Right cardiac atrium (tissue), 5 donors: ENCODE measurements at regions not wholly inside any gene's neighbourhood (a gene's known extent, or its start where the extent isn't known, plus 50 kb on each side); places are given as distances from the start of the nearest gene placed in this dataset.
A peak's percentile ranks its signal among the peaks of the same experiment; 100 is the strongest.
"Not testable (repeated sequence)": the region's sequence is repeated elsewhere in the genome, so short reads cannot be mapped to it uniquely, and the experiment has no call there.

Source experiments
- ATAC-seq, 2 donors: fragments of 200-7000 bp; cut with Tn5 transposase; one replicate each; pipeline versions ENCODE4 v1.8.0 to v1.9.1; 2020; ENCODE audit warnings: moderate library complexity in 2 of 2, mild to moderate bottlenecking in 1 of 2
- DNase-seq, 3 donors: peaks; one replicate each; pipeline ENCODE4 v3.0.0-alpha.2; 2020
- H3K27ac ChIP-seq: one replicate; pipeline ENCODE4 v1.5.1; 2013; ENCODE audit warnings: mild to moderate bottlenecking, low read length, control low read depth, moderate library complexity
- H3K27me3 ChIP-seq: one replicate; pipeline ENCODE4 v1.6.1; 2013; ENCODE audit not compliant: control insufficient read depth, insufficient read depth
- H3K4me1 ChIP-seq: one replicate; pipeline ENCODE4 v1.6.1; 2013; ENCODE audit warnings: low read length; ENCODE audit not compliant: control insufficient read depth, insufficient read depth
- H3K4me3 ChIP-seq: one replicate; pipeline ENCODE4 v1.5.1; 2013; ENCODE audit warnings: low read length, control low read depth
- H3K9me3 ChIP-seq: one replicate; pipeline ENCODE4 v1.6.1; 2013; ENCODE audit warnings: low read length; ENCODE audit not compliant: control insufficient read depth
- WGBS: extraction: QIAGEN DNeasy Blood & Tissue Kit; methylation state at CpG from one replicate; pipeline ENCODE4 v1.1.7; 2013; 5-methylcytosine and 5-hydroxymethylcytosine counted together
- intact Hi-C, 4 donors: fragments of 100-400 bp; cut with DNase I; formaldehyde crosslinking; loops; one replicate each; pipeline versions ENCODE4 v1.11.0 to v1.14.0; 2022 to 2023
- donor health status: healthy with polysubstance abuse.
- donor health status: DM: no; HTN: yes; CAD: no.
- donor health status: DM: no; HTN: no; CAD: no.
- donor health status: DM: no; HTN: yes; CAD: no; lungs with severe emphysema.
- donor health status: DM: yes; HTN: yes; CAD: no.

DNA sequence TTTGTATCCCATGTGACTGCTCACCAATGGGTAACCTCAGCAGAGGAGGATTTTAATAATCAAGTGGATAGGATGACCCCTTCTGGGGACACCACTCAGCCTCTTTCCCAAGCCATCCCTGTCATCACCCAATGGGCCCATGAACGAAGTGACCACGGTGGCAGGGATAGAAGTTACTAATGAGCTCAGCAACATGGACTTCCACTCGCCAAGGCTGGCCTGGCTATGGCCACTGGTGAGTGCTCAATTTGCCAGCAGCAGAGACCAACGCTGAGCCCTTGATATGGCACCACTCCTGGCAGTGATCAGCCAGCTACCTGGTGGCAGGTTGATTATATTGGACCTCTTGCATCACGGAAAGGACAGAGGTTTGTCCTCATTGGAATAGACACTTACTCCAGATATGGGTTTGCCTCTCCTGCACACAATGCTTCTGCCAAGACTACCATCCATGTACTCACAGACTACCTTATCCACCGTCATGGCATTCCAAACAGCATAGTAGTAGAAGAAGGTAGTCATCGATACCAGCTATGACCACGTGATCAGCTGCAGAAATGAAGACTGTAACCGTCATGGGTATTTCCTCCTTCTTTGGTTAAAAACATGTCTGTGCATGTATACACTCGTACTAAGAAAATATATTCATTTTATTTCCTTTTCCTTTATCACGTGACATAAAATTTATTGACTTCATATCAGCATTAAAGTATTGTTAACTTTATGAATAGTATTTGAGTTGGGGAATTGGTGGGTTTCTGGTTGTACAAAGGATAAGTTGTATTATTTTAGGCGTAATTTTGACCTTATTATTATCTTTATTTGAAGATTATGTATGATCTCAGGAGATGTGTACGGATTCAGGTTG, 562.6 kb downstream of the PTPRU start:
- no peaks in the 10 kb centered on the region for H3K4me1 ChIP-seq
- H3K4me3 ChIP-seq = no peak overlapping the region
- no peak for DNase-seq
- no peak overlapping the region for H3K27ac ChIP-seq
- no peaks in the 10 kb centered on the region for H3K27me3 ChIP-seq
- H3K9me3 ChIP-seq = no peaks in the 10 kb centered on the region
- intact Hi-C loops = loop anchor here (10.0 kb wide), 4 partner anchors 286 to 906 kb away; no protein-coding TSS in a partner anchor
- no peak for ATAC-seq
- WGBS = 89% methylated on average over 13 of the region's 13 CpGs

DNA sequence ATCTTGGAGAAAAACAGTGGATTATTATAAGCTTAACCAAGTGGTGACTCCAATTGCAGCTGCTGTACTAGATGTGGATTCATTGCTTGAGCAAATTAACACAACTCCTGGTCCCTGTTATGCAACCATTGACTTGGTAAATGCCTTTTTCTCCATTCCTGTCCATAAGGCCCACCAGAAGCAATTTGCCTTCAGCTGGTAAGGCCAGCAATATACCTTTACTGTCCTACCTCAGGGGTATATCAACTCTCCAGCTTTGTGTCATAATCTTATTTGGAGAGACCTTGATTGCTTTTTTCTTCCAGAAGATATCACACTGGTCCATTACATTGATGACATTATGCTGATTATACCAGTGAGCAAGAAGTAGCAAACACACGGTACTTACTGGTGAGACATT, 560.8 kb downstream of the PTPRU start:
- not testable (repeated sequence) for DNase-seq, H3K4me3 ChIP-seq, ATAC-seq, H3K9me3 ChIP-seq, H3K4me1 ChIP-seq, H3K27me3 ChIP-seq, H3K27ac ChIP-seq
- WGBS = 100% methylated on average over 1 of the region's 1 CpG
- intact Hi-C loops = loop anchor here (10.0 kb wide), 4 partner anchors 288 to 908 kb away; no protein-coding TSS in a partner anchor

DNA sequence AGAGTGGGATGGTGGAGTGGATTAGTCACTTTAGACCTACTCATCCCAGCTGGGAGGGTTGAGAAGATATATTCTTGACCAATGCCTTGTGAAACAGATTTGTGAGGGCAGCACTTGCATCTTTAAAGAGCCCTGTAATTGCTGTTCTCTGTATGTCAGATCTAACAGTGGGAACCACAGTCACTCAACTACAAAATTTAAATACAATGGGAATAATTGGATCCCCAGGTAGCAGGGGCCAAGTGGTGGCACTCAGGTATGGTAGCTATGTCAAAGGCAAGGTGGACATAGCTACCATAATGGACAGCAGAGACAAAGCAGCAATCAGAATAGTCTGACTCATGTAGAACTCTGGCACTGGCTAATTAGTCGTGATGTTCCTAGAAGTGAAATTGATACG, 559.6 kb downstream of the PTPRU start:
- intact Hi-C loops = loop anchor here (10.0 kb wide), 4 partner anchors 289 to 909 kb away; no protein-coding TSS in a partner anchor
- ATAC-seq, H3K27ac ChIP-seq, H3K4me1 ChIP-seq, H3K4me3 ChIP-seq, H3K9me3 ChIP-seq, DNase-seq, H3K27me3 ChIP-seq: not testable (repeated sequence)
- WGBS = 76% methylated on average over 2 of the region's 2 CpGs

DNA sequence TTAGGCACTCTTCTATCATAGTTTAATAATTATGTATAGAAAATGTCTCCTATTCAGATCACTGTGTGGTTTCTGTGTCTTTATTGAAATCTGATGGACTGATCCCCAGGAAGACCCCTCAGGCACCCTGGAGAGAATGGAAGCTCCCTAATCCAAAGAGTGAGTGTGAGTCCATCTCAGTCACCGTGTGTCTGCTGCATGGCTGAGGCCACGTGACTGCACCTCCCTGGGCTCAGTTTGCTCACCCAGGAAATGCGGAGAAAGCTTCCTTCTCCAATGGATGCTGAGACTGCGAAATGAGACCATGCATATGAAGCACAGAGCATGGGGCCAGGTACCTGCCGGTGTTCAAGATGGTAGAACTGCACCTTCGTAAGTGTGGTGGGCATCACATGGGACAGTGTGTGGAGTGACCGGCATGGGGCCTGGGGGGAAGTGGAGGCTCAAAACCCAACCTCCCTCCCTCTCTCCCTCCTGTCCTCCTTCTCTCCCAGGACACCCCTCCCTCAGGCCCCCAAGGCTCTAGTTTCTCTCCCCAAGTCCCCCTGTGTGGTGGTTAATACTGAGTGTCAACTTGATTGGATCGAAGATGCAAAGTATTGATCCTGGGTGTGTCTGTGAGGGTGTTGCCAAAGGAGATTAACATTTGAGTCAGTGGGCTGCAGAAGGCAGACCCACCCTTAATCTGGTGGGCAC, 557.5 kb downstream of the PTPRU start:
- H3K9me3 ChIP-seq = no peaks in the 10 kb centered on the region
- no peak overlapping the region for H3K27ac ChIP-seq
- no peak for ATAC-seq
- WGBS = 76% methylated on average over 8 of the region's 8 CpGs
- intact Hi-C loops = loop anchor here (5.0 to 10.0 kb wide), 6 partner anchors 291 to 911 kb away; no protein-coding TSS in a partner anchor
- no peaks in the 10 kb centered on the region for H3K4me1 ChIP-seq
- H3K4me3 ChIP-seq = no peak overlapping the region
- H3K27me3 ChIP-seq = no peaks in the 10 kb centered on the region
- no peak for DNase-seq

DNA sequence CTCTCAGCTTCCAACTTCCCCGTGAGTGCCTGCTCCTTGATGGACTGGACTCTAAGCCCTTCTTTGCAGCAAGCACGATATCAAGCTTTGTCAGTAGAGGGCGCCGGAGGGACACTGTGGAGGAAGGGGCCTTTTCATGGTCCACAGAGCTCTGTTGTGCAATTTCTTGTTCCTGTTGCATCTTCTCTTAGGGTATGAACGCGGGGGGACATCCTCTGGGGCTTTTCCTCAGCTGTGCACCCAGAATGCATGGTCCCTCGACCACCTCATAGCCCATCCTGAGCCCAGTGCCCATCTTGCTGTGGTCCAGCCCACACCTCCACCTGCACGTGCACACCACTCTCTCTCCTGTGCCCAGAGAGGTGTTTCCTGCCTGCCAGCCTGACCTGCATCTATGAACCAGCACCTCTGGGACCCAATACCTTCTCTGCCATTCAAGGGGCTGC, 556.8 kb downstream of the PTPRU start:
- Histone ChIP-seq H3K27ac (no peak overlapping the region), H3K4me3 (no peak overlapping the region), H3K27me3 (no peaks in the 10 kb centered on the region), H3K4me1 (no peaks in the 10 kb centered on the region), H3K9me3 (no peaks in the 10 kb centered on the region)
- intact Hi-C loops = loop anchor here (5.0 to 10.0 kb wide), 6 partner anchors 292 to 912 kb away; no protein-coding TSS in a partner anchor
- WGBS = 10% methylated on average over 8 of the region's 8 CpGs
- DNase-seq (peak; percentile 75 to 89 (median 85)), ATAC-seq (peak; percentile 63 to 83)

DNA sequence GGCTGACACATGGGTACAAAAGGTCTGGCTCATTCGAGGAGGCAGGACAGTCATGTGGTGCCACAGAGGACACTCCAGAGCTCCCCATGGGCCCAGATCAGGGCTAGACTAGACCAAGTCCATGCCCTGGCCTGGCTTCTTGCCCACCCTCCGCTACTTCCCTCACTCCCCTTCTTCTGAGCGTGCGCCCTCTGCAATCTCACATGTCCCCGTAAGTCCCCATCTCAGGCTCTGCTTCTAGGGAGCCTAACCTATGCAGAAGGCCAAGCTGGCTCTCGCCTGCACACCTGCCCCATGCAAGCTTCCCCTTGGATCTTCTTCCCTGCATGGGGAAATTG, 553.6 kb downstream of the PTPRU start:
- 69% methylated on average over 6 of the region's 6 CpGs for WGBS
- intact Hi-C loops = loop anchor here (5.0 to 10.0 kb wide), 6 partner anchors 295 to 915 kb away; no protein-coding TSS in a partner anchor
- Histone ChIP-seq H3K27ac (no peak overlapping the region), H3K27me3 (no peaks in the 10 kb centered on the region), H3K4me3 (no peak overlapping the region), H3K4me1 (no peaks in the 10 kb centered on the region), H3K9me3 (no peaks in the 10 kb centered on the region)
- DNase-seq (peak in 1 of 3 donors; percentile 21), ATAC-seq (no peak)

DNA sequence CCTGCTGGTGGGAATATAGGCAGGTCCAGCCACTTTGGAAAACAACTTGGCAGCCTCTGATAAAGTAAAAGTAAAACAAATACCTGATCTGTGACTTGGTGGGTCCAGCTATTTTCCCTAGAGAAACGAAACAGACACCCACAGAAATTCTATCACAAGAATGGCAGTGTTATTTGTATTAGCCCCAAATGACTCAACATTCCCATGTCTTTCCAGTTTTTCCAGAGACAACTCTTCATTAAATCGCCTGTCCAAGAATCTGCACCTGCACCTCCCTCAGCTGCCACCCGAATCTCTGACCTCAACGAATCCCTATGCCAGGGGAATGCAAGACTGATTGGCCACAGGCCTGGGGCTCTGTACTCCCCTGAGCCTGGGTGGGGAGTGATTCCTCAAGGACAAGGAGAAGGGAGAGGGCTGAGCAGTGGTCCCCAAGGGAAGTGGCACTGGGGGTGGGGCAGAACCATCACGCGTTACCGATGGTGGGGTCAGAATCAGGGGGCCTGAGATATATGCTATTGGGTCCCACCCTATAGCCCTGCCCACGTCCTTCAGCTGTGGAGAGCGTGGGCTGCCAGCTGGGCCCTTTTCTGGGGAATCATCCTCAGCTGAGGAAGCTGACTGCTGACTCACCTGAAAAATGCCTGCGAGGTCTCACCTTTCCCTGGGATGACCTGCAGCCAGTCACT, 553.0 kb downstream of the PTPRU start:
- H3K27me3 ChIP-seq = no peaks in the 10 kb centered on the region
- no peak overlapping the region for H3K27ac ChIP-seq
- DNase-seq (no peak), ATAC-seq (no peak)
- H3K4me1 ChIP-seq = no peaks in the 10 kb centered on the region
- H3K4me3 ChIP-seq = no peak overlapping the region
- WGBS = 58% methylated on average over 10 of the region's 10 CpGs
- H3K9me3 ChIP-seq = no peaks in the 10 kb centered on the region
- intact Hi-C loops = no loop called here

DNA sequence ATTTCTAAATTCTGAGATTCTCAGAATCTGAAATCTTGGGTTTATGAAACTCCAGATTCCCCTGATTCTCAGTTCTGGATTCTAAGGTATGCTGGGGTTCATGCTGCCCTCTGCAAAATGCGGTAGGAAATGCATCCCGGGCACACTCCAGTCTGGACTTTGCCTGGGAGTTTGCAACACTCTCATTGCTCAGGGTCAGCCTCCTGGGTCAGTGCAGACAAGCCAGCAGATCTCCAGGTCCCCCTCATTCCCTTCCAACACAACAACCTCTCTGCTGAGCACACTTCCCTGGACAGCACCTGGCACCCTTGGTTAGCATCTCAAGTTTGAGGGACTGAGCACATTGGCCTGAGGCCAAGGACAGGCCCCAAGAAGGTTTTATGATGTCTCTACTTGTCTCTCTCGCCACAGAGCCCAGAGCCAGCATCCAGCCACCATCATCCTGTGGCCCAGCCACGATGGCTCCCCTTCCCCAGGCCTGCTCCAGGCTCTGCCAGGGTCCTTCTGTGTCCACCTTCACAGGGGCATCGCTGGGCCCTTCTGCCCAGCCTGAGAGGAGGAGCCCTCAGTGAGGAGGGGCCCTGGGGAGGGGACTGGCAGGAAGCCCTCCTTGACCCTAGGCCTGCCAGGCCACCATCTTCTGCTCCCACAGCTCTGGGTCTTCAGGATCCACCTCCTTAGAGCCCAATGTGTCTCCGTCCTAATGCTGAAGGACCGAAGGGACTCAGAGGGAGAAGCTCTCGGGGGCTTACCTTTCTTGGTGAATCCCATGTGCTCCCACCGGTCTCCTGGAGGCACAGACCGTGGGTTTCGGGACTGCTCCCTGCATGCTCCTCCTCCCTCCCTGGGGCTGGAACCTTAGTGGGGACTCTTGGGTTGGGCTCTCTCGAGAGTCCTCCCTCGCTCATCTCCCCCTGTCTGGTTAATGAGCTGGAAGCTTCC, 550.7 kb downstream of the PTPRU start:
- intact Hi-C loops = no loop called here
- WGBS = 85% methylated on average over 13 of the region's 13 CpGs
- Histone ChIP-seq H3K27ac (no peak overlapping the region), H3K27me3 (no peaks in the 10 kb centered on the region), H3K4me3 (no peak overlapping the region), H3K9me3 (no peaks in the 10 kb centered on the region), H3K4me1 (no peaks in the 10 kb centered on the region)
- DNase-seq (peak in 1 of 3 donors; percentile 36), ATAC-seq (no peak)

DNA sequence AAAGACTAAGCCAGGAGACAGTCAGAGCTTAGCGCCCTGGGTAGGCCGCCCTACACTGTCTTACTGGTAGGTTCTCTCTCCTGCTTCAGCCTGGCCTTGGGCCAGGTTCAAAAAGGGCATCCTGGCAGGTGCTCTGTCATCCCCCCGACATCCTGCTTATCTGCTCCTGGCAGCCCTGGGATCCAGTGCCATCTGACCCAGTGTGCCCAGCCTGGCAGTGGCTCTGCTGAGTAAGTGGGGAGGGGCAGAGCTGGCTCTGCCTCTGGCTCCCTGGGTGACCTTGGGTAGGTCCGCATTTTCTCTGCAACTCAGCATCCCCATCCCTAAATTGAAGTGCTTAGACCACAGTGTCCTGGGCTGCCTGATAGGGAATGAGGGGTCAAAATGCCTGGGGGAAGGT, 549.9 kb downstream of the PTPRU start:
- no peaks in the 10 kb centered on the region for H3K4me1 ChIP-seq
- WGBS = 81% methylated on average over 4 of the region's 4 CpGs
- H3K27ac ChIP-seq = no peak overlapping the region
- no peaks in the 10 kb centered on the region for H3K27me3 ChIP-seq
- DNase-seq (peak in 1 of 3 donors; percentile 21), ATAC-seq (no peak)
- H3K9me3 ChIP-seq = no peaks in the 10 kb centered on the region
- intact Hi-C loops = no loop called here
- H3K4me3 ChIP-seq = no peak overlapping the region

DNA sequence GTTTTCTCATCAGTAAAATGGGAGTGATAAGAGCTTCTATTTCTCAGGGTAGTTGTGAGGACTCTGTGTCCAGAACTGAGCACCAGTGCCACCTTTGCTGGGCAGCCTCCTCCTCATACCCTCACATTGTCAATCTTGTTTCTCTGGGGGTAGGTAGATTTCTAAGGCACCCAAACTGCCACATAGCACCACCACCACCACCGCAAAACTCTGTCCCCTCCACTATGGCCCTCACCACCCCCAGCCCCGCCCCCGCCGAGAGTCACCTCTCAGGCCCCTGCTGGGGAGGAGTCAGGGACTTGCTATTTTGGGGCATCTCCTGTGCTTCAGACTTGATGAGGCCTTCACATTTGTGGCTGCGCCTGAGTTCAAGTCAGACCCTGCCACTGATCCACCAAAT, 549.2 kb downstream of the PTPRU start:
- intact Hi-C loops = no loop called here
- no peak overlapping the region for H3K4me3 ChIP-seq
- ATAC-seq (no peak), DNase-seq (peak in 1 of 3 donors; percentile 25)
- no peaks in the 10 kb centered on the region for H3K27me3 ChIP-seq
- H3K9me3 ChIP-seq = no peaks in the 10 kb centered on the region
- H3K4me1 ChIP-seq = no peaks in the 10 kb centered on the region
- 86% methylated on average over 5 of the region's 5 CpGs for WGBS
- H3K27ac ChIP-seq = no peak overlapping the region
